K562 (cell line): ENCODE measurements at regions not wholly inside any gene's neighbourhood (a gene's known extent, or its start where the extent isn't known, plus 50 kb on each side); places are given as distances from the start of the nearest gene placed in this dataset.

Experiments used
- ATAC-seq: fragments of 200-7000 bp; cut with Tn5 transposase; 3 replicates; pipeline ENCODE4 v1.9.1; 2020; ENCODE audit warnings: moderate library complexity
- BruUV-seq: library from RNA; stranded (reverse); fragments of 400-500 nt; replicated peaks from 2 replicates; lab custom pipeline; 2021; lab: Mats Ljungman, UMichigan
- CTCF ChIA-PET: fragments of 300-600 bp; formaldehyde crosslinking; extraction: SDS; loops from one replicate; lab custom pipeline; 2021; ENCODE audit warnings: low intra/inter-chr PET ratio; lab: Yijun Ruan, JAX
- POLR2A ChIA-PET: fragments of 300-600, 350-650 bp; sonication (Branson Sonifier 250); formaldehyde crosslinking; extraction: SDS; loops from one replicate; lab custom pipeline; 2021; ENCODE audit warnings: antibody characterized with exemption, inconsistent platforms; lab: Yijun Ruan, JAX
- DNase-seq, 4 experiments: peaks; one replicate each; pipeline versions ENCODE4 v3.0.0 to v3.0.0-alpha.2; 2011 to 2018; ENCODE audit warnings: low spot score in 3 of 4, mixed read lengths in 3 of 4; ENCODE audit errors: extremely low read depth in 1 of 4
- FAIRE-seq: peaks from 2 replicates; lab custom pipeline; 2011; peaks lifted over from hg19 to GRCh38; lab: Jason Lieb, UNC
- H2AFZ ChIP-seq: 2 replicates; pipeline ENCODE4 v1.6.0; 2011; ENCODE audit warnings: low read depth, low read length, control low read depth, inconsistent platforms
- H3K27ac ChIP-seq: fragments of 200-600 bp; 3 replicates; pipeline ENCODE4 v1.8.0; 2011; ENCODE audit warnings: low read depth, mild to moderate bottlenecking, control low read depth, inconsistent platforms, low read length, moderate library complexity, mixed read lengths; ENCODE audit errors: extremely low read depth
- H3K27me3 ChIP-seq, 2 experiments: fragments of 300-600 bp in 1 of 2; 2 replicates in 1 of 2; 3 replicates in 1 of 2; pipeline versions ENCODE4 v1.6.0 to v1.8.0; 2011; ENCODE audit warnings: inconsistent platforms in 2 of 2, low read length in 2 of 2, mild to moderate bottlenecking in 1 of 2, mixed read lengths in 1 of 2, moderate library complexity in 1 of 2; ENCODE audit not compliant: control insufficient read depth in 2 of 2, insufficient read depth in 2 of 2
- H3K36me3 ChIP-seq: fragments of 300-600 bp; 3 replicates; pipeline ENCODE4 v1.8.0; 2011; ENCODE audit warnings: mild to moderate bottlenecking, low read length, inconsistent platforms; ENCODE audit not compliant: control insufficient read depth, insufficient read depth
- H3K4me1 ChIP-seq, 2 experiments: fragments of 200-600 bp in 1 of 2; replicated peaks in 1 of 2; 2 replicates in 1 of 2; 3 replicates in 1 of 2; pipeline versions ENCODE4 v1.5.1 to v1.8.0; 2011; ENCODE audit warnings: inconsistent platforms in 2 of 2, low read length in 2 of 2, mild to moderate bottlenecking in 1 of 2, mixed read lengths in 1 of 2, moderate library complexity in 1 of 2; ENCODE audit not compliant: control insufficient read depth in 2 of 2, insufficient read depth in 2 of 2
- H3K4me2 ChIP-seq: 2 replicates; pipeline ENCODE4 v1.6.1; 2011; ENCODE audit warnings: low read length, control low read depth, inconsistent platforms, mixed read lengths; ENCODE audit not compliant: insufficient read depth
- H3K4me3 ChIP-seq: fragments of 200-600 bp; sonication (generic), shearing (Covaris generic); 2 replicates; pipeline ENCODE4 v1.5.1; 2016; ENCODE audit warnings: control low read depth, inconsistent platforms
- H3K79me2 ChIP-seq: fragments of 200-600 bp; 3 replicates; pipeline ENCODE4 v1.8.0; 2011; ENCODE audit warnings: low read length, inconsistent platforms; ENCODE audit not compliant: control insufficient read depth, insufficient read depth
- H3K9ac ChIP-seq, 2 experiments: 2 replicates each; pipeline versions ENCODE4 v1.6.0 to v1.6.1; 2011; ENCODE audit warnings: low read depth in 2 of 2, low read length in 2 of 2, control low read depth in 1 of 2, inconsistent platforms in 1 of 2, mild to moderate bottlenecking in 1 of 2, mixed read lengths in 1 of 2; ENCODE audit not compliant: insufficient read depth in 1 of 2
- H3K9me1 ChIP-seq: one replicate; pipeline ENCODE4 v1.6.0; 2011; ENCODE audit warnings: inconsistent platforms, mild to moderate bottlenecking, low read length, moderate library complexity; ENCODE audit not compliant: control insufficient read depth, insufficient read depth
- H3K9me3 ChIP-seq: replicated peaks from 2 replicates; pipeline ENCODE4 v1.5.1; 2011; ENCODE audit warnings: low read depth, low read length, inconsistent platforms; ENCODE audit not compliant: control insufficient read depth, insufficient read depth
- H4K20me1 ChIP-seq: replicated peaks from 2 replicates; pipeline ENCODE4 v1.6.1; 2011; ENCODE audit warnings: low read length, inconsistent platforms, mixed read lengths; ENCODE audit not compliant: control insufficient read depth, insufficient read depth
- COPS2 ChIP-seq: fragments of 450-650 bp; conservative IDR thresholded peaks from 2 replicates; pipeline ENCODE4 v1.6.1; 2016; ENCODE audit warnings: mild to moderate bottlenecking, moderate library complexity
- E2F3 ChIP-seq: fragments of 250-450 bp; sonication (Bioruptor Pico); IDR thresholded peaks from 2 replicates; pipeline ENCODE4 v1.4.0; 2020; ENCODE audit warnings: mild to moderate bottlenecking
- MYC ChIP-seq, 2 experiments: fragments of 250-450 bp in 1 of 2; sonication (Bioruptor Pico) in 1 of 2; IDR thresholded peaks; 2 replicates each; pipeline versions ENCODE4 v1.5.1 to v1.6.1; 2012 to 2021; ENCODE audit warnings: low read depth in 2 of 2, borderline replicate concordance in 1 of 2, improper control_type of control experiment in 1 of 2, low read length in 1 of 2, mild to moderate bottlenecking in 1 of 2, moderate library complexity in 1 of 2
- PHF21A ChIP-seq: fragments of 450-650 bp; IDR thresholded peaks from 2 replicates; pipeline ENCODE4 v1.6.1; 2017; ENCODE audit warnings: low read depth, borderline replicate concordance
- STAT5B ChIP-seq: fragments of 250-450 bp; sonication (Bioruptor Pico); IDR thresholded peaks from 2 replicates; pipeline ENCODE4 v1.8.0; 2021; ENCODE audit warnings: mild to moderate bottlenecking, inconsistent platforms
- ZNF282 ChIP-seq: sonication (generic); formaldehyde crosslinking; IDR thresholded peaks from 2 replicates; pipeline ENCODE4 v1.8.1; 2023; ENCODE audit warnings: missing genetic modification reagents
- ZNF551 ChIP-seq: fragments of 250-450 bp; sonication (Bioruptor Pico); IDR thresholded peaks from 2 replicates; pipeline ENCODE4 v1.5.0; 2021; ENCODE audit warnings: mild to moderate bottlenecking, moderate library complexity
- ZNF699 ChIP-seq: fragments of 250-450 bp; sonication (Bioruptor Pico); IDR thresholded peaks from 2 replicates; pipeline ENCODE4 v1.8.0; 2021; ENCODE audit warnings: mild to moderate bottlenecking, moderate library complexity; ENCODE audit not compliant: insufficient replicate concordance
- WGBS: fragments of 100-300 bp; shearing (Covaris generic); methylation state at CpG from one replicate; pipeline ENCODE4 v1.1.6; 2016; ENCODE audit warnings: low coverage, mixed read lengths; ENCODE audit not compliant: insufficient coverage; ENCODE audit errors: missing lambda C conversion rate; 5-methylcytosine and 5-hydroxymethylcytosine counted together
- in situ Hi-C: fragments of 300-500 bp; cut with MboI; formaldehyde crosslinking; loops from 4 replicates; pipeline ENCODE4 v1.15.0; 2018; ENCODE audit warnings: inconsistent platforms, mixed read lengths
- intact Hi-C: fragments of 100-400 bp; cut with micrococcal nuclease; formaldehyde crosslinking; loops from 2 replicates; pipeline ENCODE4 v1.14.2; 2022
- TF ChIP-seq, protein P1 (sequence below), 2 experiments: fragments of 450-650 bp; IDR thresholded peaks; 2 replicates each; pipeline ENCODE4 v1.6.1; 2018; ENCODE audit warnings: mild to moderate bottlenecking in 2 of 2, low read depth in 1 of 2; ENCODE audit not compliant: partially characterized antibody in 2 of 2
- TF ChIP-seq, protein P2 (sequence below): fragments of 450-650 bp; IDR thresholded peaks from 2 replicates; pipeline ENCODE4 v1.6.1; 2016; ENCODE audit warnings: low read depth, mild to moderate bottlenecking, moderate library complexity
- TF ChIP-seq, protein P3 (sequence below): fragments of 450-650 bp; IDR thresholded peaks from 2 replicates; pipeline ENCODE4 v1.6.1; 2016

DNA sequence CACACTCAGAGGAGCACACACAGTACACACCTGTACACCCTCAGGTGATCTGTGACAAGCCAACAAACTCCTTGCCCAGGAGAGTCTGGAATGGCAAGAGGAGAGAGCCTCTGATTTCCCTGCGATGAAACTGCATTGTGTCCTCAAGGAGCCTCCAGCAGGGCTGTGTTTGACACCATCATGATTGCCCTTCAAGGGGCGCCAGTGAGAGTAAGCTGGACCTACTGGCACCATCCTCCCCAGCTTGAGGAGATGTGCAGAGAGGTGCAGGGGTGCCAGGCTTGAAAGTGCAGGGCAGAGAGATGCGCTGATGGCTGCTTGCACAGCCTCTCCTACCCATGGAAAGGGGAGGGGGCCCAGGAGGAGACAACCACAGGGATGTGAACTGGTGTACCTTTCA, 188.8 kb upstream of the CADM1 start:
- no peaks in the 10 kb centered on the region for H3K9me3 ChIP-seq
- TF ChIP-seq ZNF282 (no peak), COPS2 (no peak), ZNF699 (no peak), MYC (IDR thresholded peaks at IDR 0.05; ENCODE audit: low read depth, low read length) (no peak), MYC (CRISPR knock-in tag; IDR thresholded peaks at IDR 0.05; ENCODE audit: borderline replicate concordance, low read depth) (no peak), E2F3 (CRISPR knock-in tag) (no peak), STAT5B (no peak), PHF21A (no peak), ZNF551 (CRISPR knock-in tag) (no peak)
- TF ChIP-seq, protein P1, sequence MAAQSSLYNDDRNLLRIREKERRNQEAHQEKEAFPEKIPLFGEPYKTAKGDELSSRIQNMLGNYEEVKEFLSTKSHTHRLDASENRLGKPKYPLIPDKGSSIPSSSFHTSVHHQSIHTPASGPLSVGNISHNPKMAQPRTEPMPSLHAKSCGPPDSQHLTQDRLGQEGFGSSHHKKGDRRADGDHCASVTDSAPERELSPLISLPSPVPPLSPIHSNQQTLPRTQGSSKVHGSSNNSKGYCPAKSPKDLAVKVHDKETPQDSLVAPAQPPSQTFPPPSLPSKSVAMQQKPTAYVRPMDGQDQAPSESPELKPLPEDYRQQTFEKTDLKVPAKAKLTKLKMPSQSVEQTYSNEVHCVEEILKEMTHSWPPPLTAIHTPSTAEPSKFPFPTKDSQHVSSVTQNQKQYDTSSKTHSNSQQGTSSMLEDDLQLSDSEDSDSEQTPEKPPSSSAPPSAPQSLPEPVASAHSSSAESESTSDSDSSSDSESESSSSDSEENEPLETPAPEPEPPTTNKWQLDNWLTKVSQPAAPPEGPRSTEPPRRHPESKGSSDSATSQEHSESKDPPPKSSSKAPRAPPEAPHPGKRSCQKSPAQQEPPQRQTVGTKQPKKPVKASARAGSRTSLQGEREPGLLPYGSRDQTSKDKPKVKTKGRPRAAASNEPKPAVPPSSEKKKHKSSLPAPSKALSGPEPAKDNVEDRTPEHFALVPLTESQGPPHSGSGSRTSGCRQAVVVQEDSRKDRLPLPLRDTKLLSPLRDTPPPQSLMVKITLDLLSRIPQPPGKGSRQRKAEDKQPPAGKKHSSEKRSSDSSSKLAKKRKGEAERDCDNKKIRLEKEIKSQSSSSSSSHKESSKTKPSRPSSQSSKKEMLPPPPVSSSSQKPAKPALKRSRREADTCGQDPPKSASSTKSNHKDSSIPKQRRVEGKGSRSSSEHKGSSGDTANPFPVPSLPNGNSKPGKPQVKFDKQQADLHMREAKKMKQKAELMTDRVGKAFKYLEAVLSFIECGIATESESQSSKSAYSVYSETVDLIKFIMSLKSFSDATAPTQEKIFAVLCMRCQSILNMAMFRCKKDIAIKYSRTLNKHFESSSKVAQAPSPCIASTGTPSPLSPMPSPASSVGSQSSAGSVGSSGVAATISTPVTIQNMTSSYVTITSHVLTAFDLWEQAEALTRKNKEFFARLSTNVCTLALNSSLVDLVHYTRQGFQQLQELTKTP (IDR thresholded peaks at IDR 0.05; ENCODE audit: low read depth in 1 of 2, partially characterized antibody in 2 of 2): no peak
- TF ChIP-seq, protein P2, sequence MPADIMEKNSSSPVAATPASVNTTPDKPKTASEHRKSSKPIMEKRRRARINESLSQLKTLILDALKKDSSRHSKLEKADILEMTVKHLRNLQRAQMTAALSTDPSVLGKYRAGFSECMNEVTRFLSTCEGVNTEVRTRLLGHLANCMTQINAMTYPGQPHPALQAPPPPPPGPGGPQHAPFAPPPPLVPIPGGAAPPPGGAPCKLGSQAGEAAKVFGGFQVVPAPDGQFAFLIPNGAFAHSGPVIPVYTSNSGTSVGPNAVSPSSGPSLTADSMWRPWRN: no peak
- TF ChIP-seq, protein P3, sequence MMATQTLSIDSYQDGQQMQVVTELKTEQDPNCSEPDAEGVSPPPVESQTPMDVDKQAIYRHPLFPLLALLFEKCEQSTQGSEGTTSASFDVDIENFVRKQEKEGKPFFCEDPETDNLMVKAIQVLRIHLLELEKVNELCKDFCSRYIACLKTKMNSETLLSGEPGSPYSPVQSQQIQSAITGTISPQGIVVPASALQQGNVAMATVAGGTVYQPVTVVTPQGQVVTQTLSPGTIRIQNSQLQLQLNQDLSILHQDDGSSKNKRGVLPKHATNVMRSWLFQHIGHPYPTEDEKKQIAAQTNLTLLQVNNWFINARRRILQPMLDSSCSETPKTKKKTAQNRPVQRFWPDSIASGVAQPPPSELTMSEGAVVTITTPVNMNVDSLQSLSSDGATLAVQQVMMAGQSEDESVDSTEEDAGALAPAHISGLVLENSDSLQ: no peak
- TF ChIP-seq, all 486 proteins: peak for 0
- Histone ChIP-seq H3K27me3 (no peaks in the 10 kb centered on the region; a peak in 1 of 5 replicates), H3K4me3 (no peak overlapping the region), H3K9ac (no peak overlapping the region), H3K4me1 (no peaks in the 10 kb centered on the region; a peak in 1 of 5 replicates), H3K36me3 (no peaks in the 10 kb centered on the region), H3K4me2 (no peak overlapping the region), H4K20me1 (no peaks in the 10 kb centered on the region), H3K9me1 (no peaks in the 10 kb centered on the region), H3K79me2 (no peaks in the 10 kb centered on the region), H2AFZ (no peak overlapping the region), H3K27ac (no peak overlapping the region)
- intact Hi-C loops: no loop called here
- whole genome bisulfite sequencing: 0% methylated on average over 3 of the region's 3 CpGs
- ChIA-PET POLR2A (no interaction called here), CTCF (no interaction called here)
- in situ Hi-C loops: no loop called here
- no TSS peak for BruUV-seq
- DNase-seq (no peak), FAIRE-seq (no peak), ATAC-seq (no peak)
